Naive thymus-derived CD8-positive, alpha-beta T cell (primary cell): ENCODE measurements at regions not wholly inside any gene's neighbourhood (a gene's known extent, or its start where the extent isn't known, plus 50 kb on each side); places are given as distances from the start of the nearest gene placed in this dataset.
"Not testable (repeated sequence)": the region's sequence is repeated elsewhere in the genome, so short reads cannot be mapped to it uniquely, and the experiment has no call there.

ENCODE experiments used
- ATAC-seq, 2 donors: fragments of 150-1000 bp; cut with Tn5 transposase in 1 of 2; sonication (Bioruptor Pico), chemical (Tn5 transposase) in 1 of 2; 1 replicate in 1 of 2; 2 replicates in 1 of 2; pipeline ENCODE4 v1.10.0; 2021; ENCODE audit warnings: mild to moderate bottlenecking in 2 of 2, moderate library complexity in 2 of 2
- POLR2A ChIA-PET: fragments of 350-600 bp; sonication (Branson Sonifier 250); formaldehyde crosslinking; loops from one replicate; lab custom pipeline; 2021; ENCODE audit warnings: antibody characterized with exemption; lab: Charles Lee
- DNase-seq, 10 donors: peaks; one replicate each; pipeline versions ENCODE4 v3.0.0 to v3.0.0-alpha.2; 2020 to 2022
- H3K27ac Mint-ChIP-seq, 10 donors: one replicate each; pipeline ENCODE4 v1.8.0; 2020 to 2022; ENCODE audit warnings: mild to moderate bottlenecking in 10 of 10, mixed read lengths in 10 of 10, moderate library complexity in 4 of 10, inconsistent platforms in 1 of 10
- H3K27me3 Mint-ChIP-seq, 5 donors: one replicate each; pipeline ENCODE4 v1.8.0; 2021 to 2022; ENCODE audit warnings: mixed read lengths in 5 of 5
- H3K36me3 Mint-ChIP-seq, 3 donors: one replicate each; pipeline ENCODE4 v1.8.0; 2020 to 2022; ENCODE audit warnings: mixed read lengths in 3 of 3, mild to moderate bottlenecking in 2 of 3, inconsistent platforms in 1 of 3
- H3K4me1 Mint-ChIP-seq, 4 donors: one replicate each; pipeline ENCODE4 v1.8.0; 2021 to 2022; ENCODE audit warnings: mixed read lengths in 4 of 4
- H3K4me3 Mint-ChIP-seq, 10 donors: one replicate each; pipeline ENCODE4 v1.8.0; 2020 to 2022; ENCODE audit warnings: mild to moderate bottlenecking in 10 of 10, mixed read lengths in 10 of 10, moderate library complexity in 6 of 10, inconsistent platforms in 1 of 10
- H3K9me3 Mint-ChIP-seq, 9 donors: one replicate each; pipeline ENCODE4 v1.8.0; 2020 to 2022; ENCODE audit warnings: mixed read lengths in 9 of 9, mild to moderate bottlenecking in 3 of 9, inconsistent platforms in 1 of 9, moderate library complexity in 1 of 9

GRCh38 chr13:62130062-62130970 lies 714.7 kb upstream of the PCDH20 start:
- Mint-ChIP-seq H3K4me3 (no peak overlapping the region), H3K36me3 (no peaks in the 10 kb centered on the region), H3K4me1 (no peaks in the 10 kb centered on the region), H3K27ac (no peak overlapping the region), H3K9me3 (peaks cover 0 to 27% (median 7%) of the 10 kb centered on the region in 9 donors), H3K27me3 (peaks cover 0 to 2% (median 0%) of the 10 kb centered on the region in 5 donors)
- ATAC-seq (no peak), DNase-seq (no peak)
- POLR2A ChIA-PET = no interaction called here

DNA sequence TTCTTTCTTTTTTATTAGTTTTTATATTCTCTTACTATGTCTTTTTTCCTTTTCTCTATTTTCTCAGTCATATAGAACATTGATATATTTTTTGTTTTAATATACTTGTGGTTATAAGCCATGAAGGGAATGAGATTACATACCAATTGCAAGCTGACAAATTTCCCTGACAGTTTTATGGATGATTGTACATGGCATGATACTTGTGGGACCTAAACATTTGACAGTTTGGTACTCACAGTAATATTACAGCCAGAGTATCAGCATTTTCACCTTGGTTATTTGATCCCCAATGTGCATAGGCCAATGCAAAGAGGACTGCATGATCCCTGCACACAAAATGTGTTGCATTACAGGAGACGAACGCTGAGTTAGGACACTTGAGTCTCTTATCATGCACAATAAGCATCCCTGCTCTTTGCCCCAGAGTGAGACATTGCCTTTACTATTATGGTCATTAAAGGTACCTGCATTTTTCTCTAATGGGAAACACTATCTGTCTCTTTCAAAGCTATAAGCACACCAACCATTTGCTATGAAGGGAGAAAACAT lies 713.4 kb upstream of the PCDH20 start:
- DNase-seq (no peak), ATAC-seq (no peak)
- no peak overlapping the region for H3K4me3 Mint-ChIP-seq
- H3K27me3 Mint-ChIP-seq = peaks cover 0 to 2% (median 0%) of the 10 kb centered on the region in 5 donors
- H3K27ac Mint-ChIP-seq = no peak overlapping the region
- POLR2A ChIA-PET = no interaction called here
- no peaks in the 10 kb centered on the region for H3K36me3 Mint-ChIP-seq
- H3K4me1 Mint-ChIP-seq = no peaks in the 10 kb centered on the region
- peaks cover 0 to 27% (median 7%) of the 10 kb centered on the region in 9 donors for H3K9me3 Mint-ChIP-seq

DNA sequence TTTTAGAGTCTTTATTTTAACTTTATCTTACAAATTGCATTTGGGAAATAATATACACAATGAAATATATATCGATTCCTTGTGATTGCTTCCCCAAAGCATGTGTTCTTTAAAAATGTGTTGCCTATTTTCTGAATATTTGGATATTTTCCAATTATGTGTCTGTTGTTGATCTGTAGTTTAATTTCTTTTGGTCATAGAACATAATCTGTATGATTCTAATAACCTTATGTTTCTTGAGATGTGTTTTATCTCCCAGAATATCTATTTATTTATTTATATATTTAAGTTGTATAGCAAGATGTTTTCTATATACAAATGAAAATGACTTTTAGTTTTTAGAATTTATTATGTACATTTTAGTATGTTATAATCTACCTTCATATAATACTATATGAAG lies 710.8 kb upstream of the PCDH20 start:
- no peak overlapping the region for H3K4me3 Mint-ChIP-seq
- H3K4me1 Mint-ChIP-seq = no peaks in the 10 kb centered on the region
- H3K27ac Mint-ChIP-seq = no peak overlapping the region
- DNase-seq (no peak), ATAC-seq (no peak)
- peaks cover 0 to 11% (median 2%) of the 10 kb centered on the region in 9 donors for H3K9me3 Mint-ChIP-seq
- POLR2A ChIA-PET = no interaction called here
- H3K36me3 Mint-ChIP-seq = no peaks in the 10 kb centered on the region
- peaks cover 0 to 2% (median 0%) of the 10 kb centered on the region in 5 donors for H3K27me3 Mint-ChIP-seq

DNA sequence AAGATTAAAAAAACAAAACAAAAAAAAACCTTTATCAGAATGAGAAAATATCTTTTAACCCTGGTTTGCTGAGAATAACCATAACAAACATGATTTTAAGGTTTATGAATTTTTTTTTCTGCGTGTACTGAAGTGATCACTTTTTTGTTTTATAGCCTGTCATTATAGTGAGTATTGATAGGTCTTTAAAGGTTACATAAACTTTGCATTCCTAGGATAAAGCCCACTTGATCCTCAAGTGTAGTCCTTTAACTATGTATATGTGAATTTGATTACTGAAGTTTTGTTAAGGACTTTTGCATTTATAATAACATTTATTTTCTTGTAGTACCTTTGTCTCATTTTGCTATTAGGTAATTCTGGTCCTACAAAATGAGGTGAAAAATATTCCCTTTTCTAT lies 709.8 kb upstream of the PCDH20 start:
- H3K27me3 Mint-ChIP-seq = peaks cover 0 to 2% (median 0%) of the 10 kb centered on the region in 5 donors
- H3K27ac Mint-ChIP-seq = no peak overlapping the region
- DNase-seq = no peak
- POLR2A ChIA-PET = no interaction called here
- H3K4me1 Mint-ChIP-seq = no peaks in the 10 kb centered on the region
- no peak overlapping the region for H3K4me3 Mint-ChIP-seq
- H3K36me3 Mint-ChIP-seq = no peaks in the 10 kb centered on the region
- no peak for ATAC-seq
- peaks cover 0 to 5% (median 2%) of the 10 kb centered on the region in 9 donors for H3K9me3 Mint-ChIP-seq

GRCh38 chr13:62123409-62123808 lies 707.8 kb upstream of the PCDH20 start:
- H3K9me3 Mint-ChIP-seq = peaks cover 0 to 4% (median 2%) of the 10 kb centered on the region in 9 donors
- H3K36me3 Mint-ChIP-seq = no peaks in the 10 kb centered on the region
- POLR2A ChIA-PET = no interaction called here
- ATAC-seq (no peak), DNase-seq (no peak)
- no peak overlapping the region for H3K4me3 Mint-ChIP-seq
- no peaks in the 10 kb centered on the region for H3K4me1 Mint-ChIP-seq
- peaks cover 0 to 1% (median 0%) of the 10 kb centered on the region in 5 donors for H3K27me3 Mint-ChIP-seq
- no peak overlapping the region for H3K27ac Mint-ChIP-seq

- Mint-ChIP-seq H3K4me3 (no peak overlapping the region), H3K4me1 (no peaks in the 10 kb centered on the region), H3K36me3 (no peaks in the 10 kb centered on the region)
These were observed 706.8 kb upstream of the PCDH20 start for GRCh38 chr13:62122434-62122833.

GRCh38 chr13:62119739-62120700 lies 704.4 kb upstream of the PCDH20 start:
- no peak overlapping the region for H3K4me3 Mint-ChIP-seq
- no peaks in the 10 kb centered on the region for H3K36me3 Mint-ChIP-seq
- peaks cover 0 to 3% (median 0%) of the 10 kb centered on the region in 9 donors for H3K9me3 Mint-ChIP-seq
- no peaks in the 10 kb centered on the region for H3K27me3 Mint-ChIP-seq
- no peak overlapping the region for H3K27ac Mint-ChIP-seq
- no peak for DNase-seq
- no peak for ATAC-seq
- POLR2A ChIA-PET = no interaction called here
- no peaks in the 10 kb centered on the region for H3K4me1 Mint-ChIP-seq

More at GRCh38 chr13:62122434-62122833, 706.8 kb upstream of the PCDH20 start:
- no peak for DNase-seq
- ATAC-seq = no peak
- POLR2A ChIA-PET = no interaction called here
- H3K27me3 Mint-ChIP-seq = no peaks in the 10 kb centered on the region
- no peak overlapping the region for H3K27ac Mint-ChIP-seq
- peaks cover 0 to 2% (median 0%) of the 10 kb centered on the region in 9 donors for H3K9me3 Mint-ChIP-seq

- H3K27me3 Mint-ChIP-seq = no peaks in the 10 kb centered on the region
- H3K4me1 Mint-ChIP-seq = no peaks in the 10 kb centered on the region
- peaks cover 0 to 11% (median 0%) of the 10 kb centered on the region in 9 donors for H3K9me3 Mint-ChIP-seq
- POLR2A ChIA-PET = no interaction called here
- H3K27ac Mint-ChIP-seq = no peak overlapping the region
- no peak for DNase-seq
- ATAC-seq = no peak
- H3K36me3 Mint-ChIP-seq = no peaks in the 10 kb centered on the region
- no peak overlapping the region for H3K4me3 Mint-ChIP-seq
These were observed 700.2 kb upstream of the PCDH20 start for GRCh38 chr13:62115831-62116230.

- POLR2A ChIA-PET = no interaction called here
- Mint-ChIP-seq H3K27ac (peak overlapping the region in 1 of 10 donors; percentile 52), H3K4me3 (no peak overlapping the region), H3K27me3 (no peaks in the 10 kb centered on the region), H3K4me1 (no peaks in the 10 kb centered on the region), H3K36me3 (no peaks in the 10 kb centered on the region), H3K9me3 (peaks cover 0 to 11% (median 0%) of the 10 kb centered on the region in 9 donors)
- DNase-seq (no peak), ATAC-seq (no peak)
These were observed 697.5 kb upstream of the PCDH20 start for GRCh38 chr13:62113179-62113578.

DNA sequence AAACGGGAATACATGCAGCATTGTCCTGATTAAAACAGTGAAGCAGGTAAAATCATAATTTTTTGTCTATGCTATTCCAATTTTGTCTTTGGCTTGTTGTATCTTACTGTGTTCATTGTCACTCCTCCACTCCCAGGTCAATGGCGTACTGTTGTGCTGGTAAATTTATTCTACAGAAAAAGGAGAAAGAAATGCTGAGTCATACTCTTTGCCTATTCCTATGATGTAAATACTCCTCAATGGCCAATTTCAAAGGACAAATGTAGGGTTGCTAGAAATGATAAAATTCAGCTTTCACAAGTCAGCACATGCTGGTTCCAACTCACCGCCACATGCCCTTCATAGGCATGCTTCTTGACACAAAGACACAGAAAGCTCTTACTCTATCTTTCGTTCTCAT lies 694.4 kb upstream of the PCDH20 start:
- Mint-ChIP-seq H3K27ac (no peak overlapping the region), H3K9me3 (peaks cover 0 to 9% (median 2%) of the 10 kb centered on the region in 9 donors), H3K27me3 (no peaks in the 10 kb centered on the region), H3K36me3 (no peaks in the 10 kb centered on the region), H3K4me3 (no peak overlapping the region), H3K4me1 (no peaks in the 10 kb centered on the region)
- no peak for DNase-seq
- no peak for ATAC-seq
- POLR2A ChIA-PET = no interaction called here

GRCh38 chr13:62104136-62104535 lies 688.5 kb upstream of the PCDH20 start:
- POLR2A ChIA-PET, H3K4me3 Mint-ChIP-seq, DNase-seq, H3K4me1 Mint-ChIP-seq, H3K27ac Mint-ChIP-seq, H3K36me3 Mint-ChIP-seq, H3K27me3 Mint-ChIP-seq, ATAC-seq: not testable (repeated sequence)
- peaks cover 0 to 16% (median 6%) of the 10 kb centered on the region in 9 donors for H3K9me3 Mint-ChIP-seq

DNA sequence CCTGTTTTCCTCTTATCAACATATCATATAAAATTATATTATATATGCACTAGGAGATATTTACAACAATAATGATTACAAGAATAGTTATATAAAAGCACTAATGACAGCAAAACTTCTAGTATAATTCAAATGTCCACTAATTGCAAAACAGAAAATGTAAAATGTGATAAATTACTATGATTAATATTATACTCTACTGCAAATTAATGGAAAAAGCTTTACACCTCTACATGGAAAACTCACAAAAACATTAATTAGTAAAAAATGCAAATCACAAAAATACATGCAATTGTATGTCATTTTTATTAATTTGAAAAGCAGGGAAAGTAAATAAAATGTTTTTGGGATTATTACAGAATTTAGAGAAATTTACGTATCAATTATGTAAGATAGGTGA lies 681.0 kb upstream of the PCDH20 start:
- POLR2A ChIA-PET = no interaction called here
- H3K9me3 Mint-ChIP-seq = peaks cover 0 to 16% (median 7%) of the 10 kb centered on the region in 9 donors
- DNase-seq (no peak), ATAC-seq (no peak)
- H3K4me3 Mint-ChIP-seq = no peak overlapping the region
- H3K27me3 Mint-ChIP-seq = no peaks in the 10 kb centered on the region
- no peak overlapping the region for H3K27ac Mint-ChIP-seq
- H3K4me1 Mint-ChIP-seq = no peaks in the 10 kb centered on the region
- H3K36me3 Mint-ChIP-seq = no peaks in the 10 kb centered on the region
